OCI-LY7 (cell line): ENCODE measurements at regions not wholly inside any gene's neighbourhood (a gene's known extent, or its start where the extent isn't known, plus 50 kb on each side); places are given as distances from the start of the nearest gene placed in this dataset.

ENCODE experiments used
- BruUV-seq: library from RNA; stranded (reverse); fragments of 400-500 nt; replicated peaks from 2 replicates; lab custom pipeline; 2021; lab: Mats Ljungman, UMichigan
- CTCF ChIA-PET: fragments of 300-600 bp; sonication (Branson Sonifier 250); formaldehyde crosslinking; loops from one replicate; lab custom pipeline; 2022; ENCODE audit warnings: antibody characterized with exemption; ENCODE audit not compliant: unreplicated experiment; lab: Charles Lee
- POLR2A ChIA-PET: fragments of 300-600 bp; sonication (Branson Sonifier 250); formaldehyde crosslinking; loops from one replicate; lab custom pipeline; 2022; ENCODE audit warnings: antibody characterized with exemption; lab: Charles Lee
- DNase-seq: peaks from one replicate; pipeline ENCODE4 v3.0.0-alpha.2; 2015; ENCODE audit warnings: low spot score
- H2AFZ ChIP-seq: fragments of 200-600 bp; sonication (generic), shearing (Covaris generic); 2 replicates; pipeline ENCODE4 v1.6.1; 2014; ENCODE audit warnings: mild to moderate bottlenecking, antibody characterized with exemption, low read length, moderate library complexity
- H3K27ac ChIP-seq: fragments of 200-600 bp; sonication (generic); 2 replicates; pipeline ENCODE4 v1.5.1; 2014; ENCODE audit warnings: mixed run types, low read depth, mild to moderate bottlenecking, moderate library complexity, low read length, inconsistent platforms; ENCODE audit not compliant: poor library complexity, severe bottlenecking
- H3K36me3 ChIP-seq: fragments of 200-600 bp; sonication (generic); 2 replicates; pipeline ENCODE4 v1.6.1; 2014; ENCODE audit warnings: mild to moderate bottlenecking, antibody characterized with exemption, low read length, moderate library complexity, mixed read lengths; ENCODE audit not compliant: insufficient read depth
- H3K4me1 ChIP-seq: fragments of 200-600 bp; sonication (generic); 2 replicates; pipeline ENCODE4 v1.5.1; 2014; ENCODE audit warnings: mild to moderate bottlenecking, low read length; ENCODE audit not compliant: insufficient read depth, poor library complexity, severe bottlenecking
- H3K4me2 ChIP-seq: fragments of 200-600 bp; sonication (generic); 2 replicates; pipeline ENCODE4 v1.6.1; 2014; ENCODE audit warnings: mild to moderate bottlenecking, low read length
- H3K4me3 ChIP-seq: fragments of 200-600 bp; sonication (generic); 2 replicates; pipeline ENCODE4 v1.5.1; 2014; ENCODE audit warnings: mild to moderate bottlenecking, low read depth, low read length; ENCODE audit not compliant: poor library complexity, severe bottlenecking
- H3K79me2 ChIP-seq: fragments of 200-600 bp; sonication (generic); 2 replicates; pipeline ENCODE4 v1.6.1; 2016; ENCODE audit warnings: low read depth, mild to moderate bottlenecking, low read length, moderate library complexity, mixed read lengths; ENCODE audit not compliant: insufficient read depth
- H3K9me2 ChIP-seq: fragments of 200-600 bp; sonication (generic); 2 replicates; pipeline ENCODE4 v1.6.1; 2016; ENCODE audit warnings: mild to moderate bottlenecking, low read length, mixed read lengths; ENCODE audit not compliant: insufficient read depth
- H3K9me3 ChIP-seq: fragments of 200-600 bp; sonication (generic); 2 replicates; pipeline ENCODE4 v1.6.1; 2014; ENCODE audit warnings: mild to moderate bottlenecking, mixed run types, low read length, mixed read lengths
- H4K20me1 ChIP-seq: fragments of 200-600 bp; sonication (generic); 2 replicates; pipeline ENCODE4 v1.6.1; 2014; ENCODE audit warnings: mild to moderate bottlenecking, antibody characterized with exemption, low read length, moderate library complexity, mixed read lengths; ENCODE audit not compliant: insufficient read depth
- EZH2phosphoT487 ChIP-seq: fragments of 200-600 bp; sonication (generic); IDR thresholded peaks from 2 replicates; pipeline ENCODE4 v1.6.1; 2018; ENCODE audit warnings: low read depth, borderline replicate concordance, mild to moderate bottlenecking, mixed run types, antibody characterized with exemption, low read length, moderate library complexity, mixed read lengths
- intact Hi-C: fragments of 100-400 bp; cut with micrococcal nuclease; formaldehyde crosslinking; loops from one replicate; pipeline ENCODE4 v1.10.0; 2022; ENCODE audit not compliant: unreplicated experiment
- TF ChIP-seq, protein P1 (sequence below): fragments of 200-600 bp; sonication (generic); conservative IDR thresholded peaks from 2 replicates; pipeline ENCODE4 v1.5.1; 2014; ENCODE audit warnings: mild to moderate bottlenecking, antibody characterized with exemption, low read length, moderate library complexity, mixed read lengths

DNA sequence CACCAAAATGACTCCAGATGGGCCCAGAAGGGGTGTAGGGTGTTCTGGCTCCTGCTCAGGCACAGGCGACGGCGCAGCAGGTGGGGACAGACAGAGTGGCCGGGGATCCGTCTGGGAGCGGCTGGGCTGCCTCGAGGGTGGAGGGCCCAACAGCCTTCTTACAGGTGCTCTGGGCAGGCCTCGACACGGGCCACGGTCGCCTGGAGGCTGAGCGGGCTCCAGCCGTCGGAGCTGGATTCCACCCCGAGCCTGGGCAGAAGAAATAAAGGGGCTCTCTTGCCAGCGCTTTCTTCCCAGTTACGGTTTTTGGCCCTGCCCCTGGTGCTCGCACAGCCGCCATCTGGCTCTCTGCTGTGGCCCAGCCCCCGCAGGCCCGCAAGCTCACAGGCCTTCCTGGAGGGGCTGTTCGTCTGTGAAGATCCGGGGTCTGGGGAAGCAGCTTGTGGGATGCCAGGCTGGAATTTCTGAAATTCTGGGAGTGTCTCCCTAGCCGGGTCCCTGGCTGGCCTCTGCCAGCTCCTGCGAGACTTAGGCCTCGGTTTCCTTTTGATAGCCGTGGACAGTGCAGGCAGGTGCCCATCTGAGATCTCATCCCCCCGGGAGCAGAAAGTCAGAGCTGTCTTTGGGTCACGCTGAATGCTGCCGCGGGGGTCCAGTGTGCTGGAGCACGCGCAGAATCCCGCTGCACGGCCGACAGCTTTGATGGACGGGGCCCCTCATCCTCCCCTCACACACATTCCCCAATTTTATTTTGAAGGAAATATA is 122.7 kb downstream of the PAPOLA start:
- Histone ChIP-seq H3K4me1 (no peaks in the 10 kb centered on the region), H3K36me3 (no peaks in the 10 kb centered on the region), H3K79me2 (no peaks in the 10 kb centered on the region), H3K27ac (no peak overlapping the region), H2AFZ (no peak overlapping the region), H3K4me3 (no peak overlapping the region), H3K4me2 (no peak overlapping the region), H3K9me2 (no peaks in the 10 kb centered on the region), H3K9me3 (no peaks in the 10 kb centered on the region), H4K20me1 (no peaks in the 10 kb centered on the region)
- POLR2A ChIA-PET, result no interaction called here
- no peak for TF ChIP-seq EZH2phosphoT487
- TF ChIP-seq, protein P1, sequence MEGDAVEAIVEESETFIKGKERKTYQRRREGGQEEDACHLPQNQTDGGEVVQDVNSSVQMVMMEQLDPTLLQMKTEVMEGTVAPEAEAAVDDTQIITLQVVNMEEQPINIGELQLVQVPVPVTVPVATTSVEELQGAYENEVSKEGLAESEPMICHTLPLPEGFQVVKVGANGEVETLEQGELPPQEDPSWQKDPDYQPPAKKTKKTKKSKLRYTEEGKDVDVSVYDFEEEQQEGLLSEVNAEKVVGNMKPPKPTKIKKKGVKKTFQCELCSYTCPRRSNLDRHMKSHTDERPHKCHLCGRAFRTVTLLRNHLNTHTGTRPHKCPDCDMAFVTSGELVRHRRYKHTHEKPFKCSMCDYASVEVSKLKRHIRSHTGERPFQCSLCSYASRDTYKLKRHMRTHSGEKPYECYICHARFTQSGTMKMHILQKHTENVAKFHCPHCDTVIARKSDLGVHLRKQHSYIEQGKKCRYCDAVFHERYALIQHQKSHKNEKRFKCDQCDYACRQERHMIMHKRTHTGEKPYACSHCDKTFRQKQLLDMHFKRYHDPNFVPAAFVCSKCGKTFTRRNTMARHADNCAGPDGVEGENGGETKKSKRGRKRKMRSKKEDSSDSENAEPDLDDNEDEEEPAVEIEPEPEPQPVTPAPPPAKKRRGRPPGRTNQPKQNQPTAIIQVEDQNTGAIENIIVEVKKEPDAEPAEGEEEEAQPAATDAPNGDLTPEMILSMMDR, result no peak
- BruUV-seq, result no TSS peak
- no peak for DNase-seq
- intact Hi-C loops, result no loop called here
- CTCF ChIA-PET, result no interaction called here

DNA sequence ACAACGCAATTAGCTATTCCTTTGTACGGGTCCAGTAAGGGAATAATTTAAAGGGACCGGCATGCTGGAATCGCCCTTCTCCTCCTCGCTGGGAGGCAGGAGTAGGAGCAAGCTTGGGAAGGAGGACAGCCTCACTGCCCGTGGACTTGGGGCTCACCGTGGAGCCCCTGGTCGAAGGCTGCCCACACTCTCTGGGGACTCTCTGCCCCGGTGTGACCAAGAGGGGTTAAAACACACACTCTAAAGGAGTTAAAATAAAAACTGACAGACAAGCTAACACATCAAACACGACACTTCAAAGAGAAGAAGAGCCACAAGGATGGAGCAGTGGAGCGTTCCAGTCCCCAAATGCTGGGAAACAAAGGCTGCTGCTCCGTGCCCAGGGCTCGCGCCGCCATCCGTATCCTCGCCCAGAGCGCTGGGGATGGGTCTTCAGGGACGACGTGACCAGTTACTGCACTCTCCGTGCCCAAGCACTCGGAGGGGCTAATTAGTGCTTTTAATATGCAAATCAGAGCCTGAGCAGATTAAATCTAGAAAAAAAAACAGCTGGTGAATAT is 123.3 kb downstream of the PAPOLA start:
- ChIA-PET POLR2A (no interaction called here), CTCF (no interaction called here)
- intact Hi-C loops, result no loop called here

More for the DNA sequence above, 123.3 kb downstream of the PAPOLA start:
- Histone ChIP-seq H3K4me1 (no peaks in the 10 kb centered on the region), H2AFZ (no peak overlapping the region), H3K4me2 (no peak overlapping the region), H4K20me1 (no peaks in the 10 kb centered on the region), H3K9me3 (no peaks in the 10 kb centered on the region), H3K9me2 (no peaks in the 10 kb centered on the region), H3K36me3 (no peaks in the 10 kb centered on the region), H3K27ac (no peak overlapping the region), H3K4me3 (no peak overlapping the region), H3K79me2 (no peaks in the 10 kb centered on the region)
- TF ChIP-seq, protein P1, result no peak
- no peak for TF ChIP-seq EZH2phosphoT487
- BruUV-seq, result no TSS peak
- no peak for DNase-seq
